ENCODE measurements at regions not wholly inside any gene's neighbourhood (a gene's known extent, or its start where the extent isn't known, plus 50 kb on each side); places are given as distances from the start of the nearest gene placed in this dataset.

DNA sequence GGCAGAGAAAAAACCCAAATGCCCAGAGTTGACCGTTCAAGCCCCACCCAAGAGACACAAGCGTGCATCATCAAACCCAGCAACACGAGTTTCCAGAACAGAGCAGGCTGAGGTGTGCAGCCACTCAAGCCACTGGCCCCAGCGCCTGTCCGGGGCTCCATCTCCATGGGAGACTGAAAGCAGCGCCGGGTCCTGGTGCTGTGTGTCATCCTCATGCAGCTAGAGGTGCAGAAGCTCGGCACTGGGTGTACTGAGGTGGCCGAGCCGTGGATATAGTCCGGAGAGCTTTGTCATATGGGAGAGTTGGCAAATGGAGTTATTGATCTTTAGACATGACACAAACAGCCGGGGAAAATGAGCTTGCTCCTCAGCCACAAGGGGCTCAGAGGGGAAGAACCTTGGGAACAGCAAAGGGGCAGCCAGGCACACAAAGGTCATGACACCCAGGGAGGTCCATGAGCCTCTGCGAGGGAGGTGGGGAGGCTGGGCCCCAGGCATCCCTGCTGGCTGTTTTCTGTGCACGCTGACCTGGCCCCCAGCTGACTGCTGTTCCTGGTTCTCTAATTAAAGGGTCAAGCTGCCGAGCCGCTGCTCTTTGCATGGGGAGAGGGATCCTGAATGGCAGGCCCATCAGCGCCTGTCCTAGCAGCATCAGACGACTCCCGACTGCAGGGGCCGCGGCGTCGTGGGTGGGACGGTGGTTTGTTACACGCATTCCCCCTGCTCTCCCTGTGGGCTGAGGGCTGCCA, 145.4 kb upstream of the SFSWAP start:
- TF ChIP-seq, protein P1, sequence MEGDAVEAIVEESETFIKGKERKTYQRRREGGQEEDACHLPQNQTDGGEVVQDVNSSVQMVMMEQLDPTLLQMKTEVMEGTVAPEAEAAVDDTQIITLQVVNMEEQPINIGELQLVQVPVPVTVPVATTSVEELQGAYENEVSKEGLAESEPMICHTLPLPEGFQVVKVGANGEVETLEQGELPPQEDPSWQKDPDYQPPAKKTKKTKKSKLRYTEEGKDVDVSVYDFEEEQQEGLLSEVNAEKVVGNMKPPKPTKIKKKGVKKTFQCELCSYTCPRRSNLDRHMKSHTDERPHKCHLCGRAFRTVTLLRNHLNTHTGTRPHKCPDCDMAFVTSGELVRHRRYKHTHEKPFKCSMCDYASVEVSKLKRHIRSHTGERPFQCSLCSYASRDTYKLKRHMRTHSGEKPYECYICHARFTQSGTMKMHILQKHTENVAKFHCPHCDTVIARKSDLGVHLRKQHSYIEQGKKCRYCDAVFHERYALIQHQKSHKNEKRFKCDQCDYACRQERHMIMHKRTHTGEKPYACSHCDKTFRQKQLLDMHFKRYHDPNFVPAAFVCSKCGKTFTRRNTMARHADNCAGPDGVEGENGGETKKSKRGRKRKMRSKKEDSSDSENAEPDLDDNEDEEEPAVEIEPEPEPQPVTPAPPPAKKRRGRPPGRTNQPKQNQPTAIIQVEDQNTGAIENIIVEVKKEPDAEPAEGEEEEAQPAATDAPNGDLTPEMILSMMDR (IDR thresholded peaks at IDR 0.05; ENCODE audit: poor library complexity, severe bottlenecking), result no peak
- TF ChIP-seq EP300 (conservative IDR thresholded peaks at IDR 0.05; ENCODE audit: poor library complexity, severe bottlenecking), result no peak
- no peak for TF ChIP-seq RAD21 (conservative IDR thresholded peaks at IDR 0.05)
- no peak for TF ChIP-seq POLR2AphosphoS5 (IDR thresholded peaks at IDR 0.05)
- TF ChIP-seq EZH2 (IDR thresholded peaks at IDR 0.05; ENCODE audit: borderline replicate concordance, insufficient read depth, low read length, poor library complexity, severe bottlenecking), result no peak

Data from neural cell (in vitro differentiated cells).